GM19043 (cell line): ENCODE measurements at regions not wholly inside any gene's neighbourhood (a gene's known extent, or its start where the extent isn't known, plus 50 kb on each side); places are given as distances from the start of the nearest gene placed in this dataset.
A peak's percentile ranks its signal among the peaks of the same experiment; 100 is the strongest.

Experiments used
- ATAC-seq: cut with Tn5 transposase; IDR thresholded peaks from one replicate; pipeline ENCODE4 v1.9.1; 2021; ENCODE audit warnings: low read depth; ENCODE audit not compliant: unreplicated experiment

- no peak for ATAC-seq
These were observed 166.6 kb downstream of the BRD1 start for GRCh38 chr22:49660794-49661781.

- no peak for ATAC-seq
These were observed 167.4 kb downstream of the BRD1 start for GRCh38 chr22:49660321-49660720.

GRCh38 chr22:49659924-49660315 is 167.8 kb downstream of the BRD1 start:
- no peak for ATAC-seq

GRCh38 chr22:49659281-49659923 is 168.3 kb downstream of the BRD1 start:
- ATAC-seq, result no peak

DNA sequence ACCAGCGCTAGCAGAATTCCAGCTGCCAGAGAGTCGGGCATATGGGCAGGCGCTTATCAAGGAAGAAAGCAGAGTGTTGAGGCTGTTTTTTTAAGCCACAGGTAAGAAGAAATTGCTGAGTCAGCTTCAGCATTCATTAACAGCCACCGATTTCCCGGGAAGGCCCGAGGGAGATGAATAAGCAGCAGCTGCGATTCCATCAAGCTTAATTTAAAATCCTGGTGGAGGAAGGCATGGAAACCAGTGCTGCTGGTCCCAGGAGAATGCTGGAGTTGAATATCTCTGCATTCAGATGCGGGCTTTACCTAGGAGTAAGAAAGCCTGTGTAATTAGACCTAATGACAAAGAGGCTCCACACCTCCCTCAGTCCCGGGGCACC is 168.8 kb downstream of the BRD1 start:
- no peak for ATAC-seq

- no peak for ATAC-seq
These were observed 169.6 kb downstream of the BRD1 start for GRCh38 chr22:49657974-49658590.

DNA sequence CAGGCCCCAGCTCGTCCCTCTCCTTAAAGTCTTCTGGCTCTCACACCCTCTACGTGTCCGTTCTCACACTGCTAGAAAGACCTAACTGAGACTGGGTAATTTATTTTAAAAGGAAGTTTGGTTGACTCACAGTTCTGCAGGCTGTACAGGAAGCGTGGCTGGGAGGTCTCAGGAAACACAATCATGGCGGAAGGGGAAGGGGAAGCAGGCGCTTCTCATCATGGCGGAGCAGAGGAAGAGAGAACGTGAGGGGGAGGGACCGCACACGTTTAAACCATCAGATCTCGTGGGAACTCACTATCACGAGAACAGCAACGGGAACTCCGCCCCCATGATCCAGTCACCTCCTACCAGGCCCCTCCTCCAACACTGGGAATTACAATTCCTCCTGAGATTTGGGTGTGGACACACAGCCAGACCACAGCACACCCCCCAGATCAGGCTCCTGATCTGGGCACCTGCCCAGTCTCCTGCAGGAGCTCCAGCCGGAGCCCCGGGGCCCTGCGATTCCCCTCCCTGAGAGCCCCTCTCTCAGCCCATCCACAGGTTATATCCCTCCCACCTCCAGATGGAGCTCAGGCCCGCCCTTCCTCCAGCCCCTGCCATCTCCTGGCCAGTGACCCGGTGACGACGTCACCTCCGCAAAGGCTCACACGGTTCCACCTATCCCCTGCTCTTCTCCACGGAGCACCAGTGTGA is 170.2 kb downstream of the BRD1 start:
- peak; percentile 60 for ATAC-seq

- ATAC-seq, result peak; percentile 12
These were observed 170.8 kb downstream of the BRD1 start for GRCh38 chr22:49656883-49657274.

GRCh38 chr22:49656291-49656851 is 171.3 kb downstream of the BRD1 start:
- ATAC-seq, result no peak

GRCh38 chr22:49655168-49655812 is 172.4 kb downstream of the BRD1 start:
- ATAC-seq, result no peak

GRCh38 chr22:49650336-49651241 is 177.1 kb downstream of the BRD1 start:
- ATAC-seq, result no peak

- ATAC-seq, result no peak
These were observed 178.3 kb downstream of the BRD1 start for GRCh38 chr22:49649166-49650068.

DNA sequence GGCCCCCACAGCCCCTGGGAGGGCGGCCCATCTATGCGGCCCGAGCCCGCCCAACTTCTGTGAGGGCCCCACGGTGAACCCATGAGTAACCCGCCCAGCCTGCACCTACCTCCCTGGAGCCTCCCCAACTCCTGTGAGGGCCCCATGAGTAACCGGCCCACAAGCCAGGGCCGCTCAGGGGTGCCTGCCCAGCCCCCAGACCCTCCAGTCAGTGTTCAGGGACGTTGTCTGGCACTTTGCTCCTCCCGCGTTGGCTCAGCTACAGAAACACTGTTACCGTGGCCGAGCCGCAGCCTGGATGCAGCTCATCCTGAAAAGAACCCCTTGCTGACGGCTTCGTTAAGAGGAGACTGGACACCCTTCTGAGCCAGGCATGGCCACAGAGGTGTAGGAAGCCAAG is 179.6 kb downstream of the BRD1 start:
- ATAC-seq, result no peak

- no peak for ATAC-seq
These were observed 180.0 kb downstream of the BRD1 start for GRCh38 chr22:49647627-49648026.

DNA sequence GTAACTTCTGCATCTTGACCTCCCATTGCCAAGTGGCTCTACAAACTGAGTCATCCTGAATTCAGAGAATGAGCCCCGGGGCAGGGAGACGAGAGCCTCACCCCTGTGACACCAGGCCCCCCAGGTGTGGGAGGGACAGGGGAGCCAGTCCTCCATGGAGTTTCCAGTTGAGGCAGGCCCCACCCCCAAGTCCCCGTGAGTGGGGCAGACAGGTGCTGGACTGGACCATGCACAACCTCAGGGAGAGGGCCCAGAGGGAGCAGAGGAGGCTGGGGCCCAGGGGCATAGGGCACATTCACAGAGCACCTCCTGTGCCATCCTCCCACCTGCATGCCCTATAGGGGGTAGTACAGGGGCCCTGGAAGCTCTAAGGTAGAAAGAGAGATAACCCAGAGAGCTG is 180.8 kb downstream of the BRD1 start:
- no peak for ATAC-seq

DNA sequence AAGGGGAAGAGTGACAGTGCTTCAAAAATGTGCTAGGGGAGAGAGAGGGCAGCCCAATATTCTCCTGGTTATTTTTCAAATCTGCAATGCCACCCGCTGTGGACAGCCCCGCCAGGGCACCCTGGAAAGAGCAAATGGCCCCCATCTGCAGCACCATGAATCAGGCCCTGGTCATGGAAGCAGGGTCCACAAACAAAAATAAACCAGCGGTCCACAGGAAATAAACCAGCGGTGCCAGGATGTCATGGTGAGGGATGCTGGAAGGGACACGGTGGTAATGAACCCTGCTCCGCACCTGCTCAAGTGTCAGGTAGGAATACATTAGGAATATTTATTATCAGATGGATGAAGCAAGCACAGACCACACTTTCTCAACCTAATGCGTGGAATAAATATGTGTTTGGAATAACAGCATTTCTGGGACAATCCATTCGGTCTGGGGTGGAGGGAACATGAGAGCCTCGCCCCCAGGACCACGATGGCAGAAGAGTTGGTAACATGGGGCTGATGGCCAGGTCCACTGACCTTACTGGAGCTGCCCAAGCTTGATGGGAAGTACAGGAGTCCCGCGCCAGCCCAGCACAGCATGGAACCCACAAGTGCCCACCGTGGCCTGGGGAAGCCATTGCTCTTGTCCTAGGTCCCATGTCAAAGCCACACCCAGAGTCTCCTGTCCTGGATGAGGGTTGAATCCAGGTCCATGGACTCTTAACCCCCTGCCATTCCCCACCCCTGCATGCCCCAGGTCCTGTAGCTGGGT is 181.7 kb downstream of the BRD1 start:
- no peak for ATAC-seq

DNA sequence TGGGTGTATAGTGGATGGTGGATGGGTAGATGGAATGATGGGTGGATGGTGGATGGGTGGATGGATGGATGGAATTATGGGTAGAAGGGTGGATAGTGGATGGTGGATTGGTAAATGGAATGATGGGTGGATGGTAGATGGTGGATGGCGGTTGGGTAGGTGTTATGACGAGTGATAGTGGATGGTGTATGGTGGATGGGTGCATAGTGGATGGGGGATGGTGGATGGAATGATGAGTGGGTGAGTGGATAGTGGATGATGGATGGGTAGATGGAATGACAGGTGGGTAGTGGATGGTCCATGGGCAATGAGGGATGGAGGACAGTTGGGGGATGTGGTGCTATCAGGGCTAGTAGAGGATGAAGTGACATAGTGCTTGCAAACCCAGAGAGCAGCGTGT is 182.4 kb downstream of the BRD1 start:
- no peak for ATAC-seq
